Brain pericyte (primary cell): ENCODE measurements at regions not wholly inside any gene's neighbourhood (a gene's known extent, or its start where the extent isn't known, plus 50 kb on each side); places are given as distances from the start of the nearest gene placed in this dataset.

Experiments
- DNase-seq: peaks from one replicate; pipeline ENCODE4 v3.0.0-alpha.2; 2012; ENCODE audit warnings: low read depth, low spot score

DNA sequence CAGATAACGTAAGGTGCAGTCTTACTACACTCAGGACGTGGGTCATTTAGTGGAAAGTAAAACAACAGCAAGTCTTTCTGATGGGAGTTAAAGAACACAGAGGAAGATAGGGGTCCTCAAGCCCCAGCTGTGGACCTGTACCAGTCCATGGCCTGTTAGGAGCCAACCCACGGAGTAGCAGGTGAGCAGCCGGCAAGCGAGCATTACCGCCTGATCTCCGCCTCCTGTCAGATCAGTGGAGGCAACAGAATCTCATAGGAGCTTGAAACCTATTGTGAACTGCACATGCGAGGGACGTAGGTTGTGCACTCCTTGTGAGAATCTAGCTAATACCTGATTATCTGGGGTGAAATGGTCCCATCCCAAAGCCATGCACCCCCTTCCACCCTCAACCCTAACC, 1180.8 kb downstream of the FSTL5 start:
- no peak for DNase-seq

DNA sequence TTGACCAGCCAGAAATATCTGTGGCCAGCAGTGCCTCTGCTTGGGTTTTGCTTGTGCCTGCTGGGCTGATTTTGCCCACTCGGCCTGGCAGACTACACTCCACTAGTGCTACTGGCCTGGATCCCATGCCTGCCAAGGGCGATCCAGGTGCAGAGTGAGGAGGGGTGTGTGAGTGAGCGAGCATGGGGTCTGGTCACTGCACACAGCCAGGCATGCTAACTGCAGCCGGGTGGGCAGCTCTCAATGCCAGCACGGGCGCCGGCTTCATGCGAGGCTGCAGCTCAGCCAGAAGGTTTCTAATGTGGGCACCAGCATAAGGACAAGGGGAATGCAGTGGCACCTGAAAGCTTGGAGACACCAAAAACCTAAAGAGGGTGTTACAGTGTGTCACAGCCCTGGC, 1161.4 kb downstream of the FSTL5 start:
- DNase-seq: no peak

DNA sequence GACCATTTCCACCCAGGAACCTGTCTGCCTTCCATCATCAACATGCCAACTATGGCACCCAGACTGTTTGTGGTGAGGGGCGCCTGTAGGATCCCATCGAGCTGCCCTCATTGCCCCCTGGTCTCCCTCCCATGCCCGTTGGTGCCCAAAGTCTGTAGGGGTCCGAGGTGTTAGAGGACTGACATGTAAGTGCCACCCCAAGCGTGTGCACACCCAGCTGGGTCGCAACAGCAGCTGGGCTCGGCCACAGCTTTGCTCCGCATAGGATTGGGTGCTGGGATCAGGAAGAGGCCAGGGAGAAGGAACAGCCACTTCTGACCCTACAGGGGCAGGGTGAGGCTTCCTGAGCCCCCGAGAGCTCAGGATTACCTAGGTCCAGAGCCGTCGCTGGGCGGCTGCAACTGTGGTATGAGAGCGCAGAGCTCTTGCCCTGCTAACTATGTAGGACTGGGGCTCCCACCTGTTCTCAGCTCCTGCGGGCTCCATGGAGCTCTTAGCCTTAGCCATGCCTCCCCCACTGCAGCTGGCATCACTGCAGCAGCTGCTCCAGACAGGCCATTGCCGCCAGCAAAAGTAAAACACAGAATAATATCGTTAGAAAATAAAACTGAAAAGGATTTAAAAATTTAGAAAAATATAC, 1160.3 kb downstream of the FSTL5 start:
- no peak for DNase-seq

DNA sequence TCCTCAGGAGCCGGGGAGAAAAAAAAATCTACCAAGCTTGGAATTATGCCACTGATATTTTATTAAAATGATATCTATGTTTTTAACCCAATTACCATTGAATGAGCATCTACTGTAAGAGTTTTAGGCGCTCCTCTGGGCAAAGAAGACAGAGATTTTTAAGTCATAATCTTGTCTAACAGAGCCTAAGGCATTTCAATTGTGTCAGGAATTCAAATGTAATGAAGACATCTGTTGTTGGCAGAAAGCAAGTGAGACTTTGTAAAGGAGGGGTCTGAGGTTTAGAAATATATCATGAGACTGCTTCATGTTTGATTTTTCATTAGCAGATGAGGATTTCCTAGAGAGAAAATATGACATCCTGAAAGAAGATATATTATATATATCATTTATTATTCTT, 1158.1 kb downstream of the FSTL5 start:
- DNase-seq: no peak

DNA sequence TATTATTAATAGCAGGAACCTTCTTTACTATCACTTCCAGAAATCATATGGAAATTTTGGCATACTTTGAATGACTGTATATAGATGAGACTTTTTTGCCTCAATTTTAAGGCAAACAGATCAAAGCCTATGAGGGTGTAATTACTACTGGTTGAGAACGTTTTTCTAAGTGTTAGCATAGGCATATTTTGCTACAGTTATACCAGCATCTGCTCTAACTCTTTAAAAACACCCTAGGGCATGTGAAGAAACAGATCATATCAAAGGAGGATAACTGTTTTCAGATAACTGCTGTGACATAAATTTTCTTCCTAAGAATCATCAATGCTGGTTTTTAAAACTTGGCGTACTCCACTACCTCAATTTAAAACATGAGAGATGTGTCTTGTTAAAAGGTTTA, 1155.3 kb downstream of the FSTL5 start:
- no peak for DNase-seq

DNA sequence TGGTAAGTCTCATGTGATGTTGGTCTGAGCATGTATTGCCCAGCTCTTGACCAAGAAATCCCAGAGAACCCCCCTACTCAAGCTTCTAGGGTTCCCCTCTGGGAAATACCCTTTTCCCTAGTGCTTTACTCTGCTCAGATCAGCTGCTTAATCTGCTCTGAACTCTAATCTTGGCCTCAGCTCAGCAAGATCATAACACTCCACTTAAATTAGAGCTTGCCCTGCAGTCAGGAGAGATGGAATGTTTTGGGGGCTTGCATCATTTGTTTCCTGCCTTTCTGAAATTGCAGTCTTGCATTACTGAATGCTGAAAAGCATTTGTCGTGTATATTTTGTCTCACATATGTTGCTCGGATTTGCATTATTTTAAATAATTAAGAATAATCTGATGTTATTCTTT, 1153.6 kb downstream of the FSTL5 start:
- DNase-seq: no peak
